Fibroblast of skin of left biceps (primary cell): ENCODE measurements at regions not wholly inside any gene's neighbourhood (a gene's known extent, or its start where the extent isn't known, plus 50 kb on each side); places are given as distances from the start of the nearest gene placed in this dataset.
A peak's percentile ranks its signal among the peaks of the same experiment; 100 is the strongest.

Experiments
- DNase-seq, 2 experiments: peaks; one replicate each; pipeline ENCODE4 v3.0.0-alpha.2; 2013; ENCODE audit warnings: low read depth in 2 of 2

DNA sequence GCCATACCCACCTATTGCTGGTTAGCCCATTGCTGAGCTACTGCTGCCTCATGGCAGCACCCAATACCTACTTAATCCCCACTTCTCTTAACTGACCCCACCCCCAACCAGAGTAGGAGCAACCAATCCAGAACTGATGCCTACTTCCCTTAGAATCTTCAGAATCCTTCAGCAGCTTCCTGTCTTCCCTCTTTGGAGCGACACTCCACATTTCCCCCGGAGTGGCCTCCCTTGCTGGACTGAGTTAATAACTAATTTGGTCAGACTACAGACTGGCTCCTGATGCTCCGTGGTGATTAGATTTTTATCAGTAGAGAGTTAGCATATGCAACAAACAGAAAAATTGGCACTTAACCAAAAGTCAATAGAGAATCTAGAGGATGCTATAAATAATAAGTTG lies 51.2 kb upstream of the UBR2 start:
- DNase-seq = no peak

DNA sequence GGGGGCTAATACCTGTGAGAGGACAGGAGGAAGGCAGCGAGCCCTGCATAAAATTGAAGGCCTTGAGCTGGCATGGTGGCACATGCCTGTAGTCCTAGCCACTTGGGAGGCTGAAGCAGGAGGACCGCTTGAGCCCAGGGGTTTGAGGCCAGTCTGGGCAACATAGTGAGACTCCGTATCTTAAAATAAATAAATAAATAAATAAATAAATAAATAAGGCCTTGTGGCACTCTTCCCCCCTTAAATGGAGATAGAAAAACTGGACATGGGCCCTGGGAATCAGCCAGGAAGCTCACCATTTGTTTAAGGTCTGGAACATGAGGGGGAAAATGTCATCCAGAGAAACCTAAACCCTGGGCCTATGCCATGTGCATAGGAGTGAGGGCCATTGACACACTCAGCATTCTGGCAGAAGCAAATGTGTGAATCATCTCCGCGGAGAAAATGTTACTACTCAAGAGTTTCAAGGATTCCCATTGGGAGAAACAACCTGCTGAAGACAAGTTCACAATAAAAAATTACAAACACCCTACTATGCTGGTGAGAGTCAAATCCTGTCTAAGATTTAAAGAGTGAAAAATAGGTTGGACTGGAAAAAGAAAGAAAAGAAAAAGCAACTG lies 51.9 kb upstream of the UBR2 start:
- no peak for DNase-seq

DNA sequence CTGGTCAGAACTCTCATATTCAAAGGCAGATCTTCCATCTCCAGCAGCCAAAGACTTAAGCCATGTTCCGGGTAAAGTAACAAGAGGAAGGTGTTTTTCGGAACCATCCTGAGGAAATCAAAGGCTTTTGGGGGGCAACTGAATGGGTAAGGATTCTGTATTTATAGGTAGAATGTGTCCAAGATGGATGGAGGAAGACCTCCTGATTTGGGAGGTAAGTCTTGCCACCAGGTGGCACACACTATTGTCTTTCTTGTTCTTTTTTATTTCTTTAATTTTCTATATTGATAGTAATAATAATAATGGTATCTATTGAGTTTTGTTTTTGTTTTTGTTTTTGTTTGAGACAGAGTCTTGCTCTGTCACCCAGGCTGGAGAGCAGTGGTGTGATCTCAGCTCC lies 53.0 kb upstream of the UBR2 start:
- DNase-seq = no peak

DNA sequence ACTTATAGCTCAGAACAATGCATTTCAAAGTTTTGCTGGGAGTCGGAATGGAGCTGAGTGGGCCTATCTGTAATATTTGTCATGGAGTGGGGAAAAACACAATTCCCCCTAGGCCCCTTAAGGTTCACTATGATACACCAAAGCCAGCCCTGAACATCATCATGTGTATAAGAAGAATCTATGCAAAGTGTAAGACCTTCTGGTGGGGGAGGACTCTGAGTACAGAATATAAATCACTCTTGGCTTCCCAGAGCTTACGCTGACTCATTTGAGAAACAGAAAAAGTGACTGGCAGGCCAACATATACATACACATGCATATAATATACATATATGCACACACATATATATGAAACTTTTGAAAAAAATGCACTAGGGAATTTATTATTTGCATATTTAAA lies 54.1 kb upstream of the UBR2 start:
- DNase-seq = no peak

DNA sequence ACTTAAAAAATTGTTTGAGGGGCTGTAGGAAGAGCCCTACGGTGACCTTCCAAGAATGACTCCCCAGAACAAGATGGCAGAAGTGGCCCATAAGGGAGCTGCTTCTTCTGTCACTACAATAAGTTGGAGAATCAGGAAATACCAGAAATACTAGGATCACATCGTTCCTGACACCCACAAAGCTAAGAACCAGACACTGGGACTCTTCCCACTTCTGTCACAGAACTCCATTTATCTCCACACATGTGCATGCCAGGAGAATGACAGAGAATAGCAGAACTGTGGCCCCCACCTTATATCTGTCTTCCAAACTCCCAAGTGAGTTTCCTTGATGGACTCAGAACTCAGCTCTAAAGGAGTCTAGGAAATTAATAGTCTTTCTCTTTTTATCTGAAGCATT lies 54.6 kb upstream of the UBR2 start:
- no peak for DNase-seq

DNA sequence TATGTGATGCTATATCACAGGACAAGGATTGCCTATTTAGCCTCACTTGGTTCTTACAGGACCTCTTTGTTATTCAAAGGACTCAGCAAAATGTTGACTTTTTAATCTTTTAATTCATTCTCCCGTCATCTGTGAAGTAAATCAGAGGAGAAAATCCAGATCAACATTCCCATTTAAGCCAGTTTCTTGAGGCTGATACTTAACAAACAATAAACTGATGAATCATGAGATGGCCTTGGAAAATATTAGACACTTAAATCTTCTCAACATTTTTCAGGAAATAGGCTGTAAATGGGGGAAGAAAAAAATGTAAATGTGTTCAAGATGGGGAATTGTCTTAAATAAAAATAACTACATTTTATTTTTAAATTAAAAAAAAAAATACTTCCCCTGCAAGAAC lies 55.9 kb upstream of the UBR2 start:
- DNase-seq = peak; percentile 48 to 50

DNA sequence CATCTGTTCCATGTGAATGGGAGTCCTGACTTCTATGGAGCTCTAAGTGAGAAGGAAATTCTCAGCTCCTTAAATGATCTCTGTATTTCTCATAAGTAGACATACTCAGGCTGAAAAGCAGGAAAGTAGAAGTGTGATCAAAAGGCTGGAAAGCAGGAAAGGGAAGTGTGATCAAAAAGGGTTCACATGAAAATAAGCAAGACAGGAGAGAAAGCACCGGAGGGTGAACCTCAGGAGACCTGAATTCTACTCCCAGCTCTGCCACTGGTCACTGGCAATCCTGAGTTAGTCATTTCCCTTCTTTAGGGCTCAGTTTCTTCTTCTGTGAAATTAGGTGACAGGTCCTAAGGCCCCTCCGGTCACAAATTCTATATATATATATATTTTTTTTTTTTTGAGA lies 55.5 kb upstream of the TRERF1 start:
- no peak for DNase-seq

DNA sequence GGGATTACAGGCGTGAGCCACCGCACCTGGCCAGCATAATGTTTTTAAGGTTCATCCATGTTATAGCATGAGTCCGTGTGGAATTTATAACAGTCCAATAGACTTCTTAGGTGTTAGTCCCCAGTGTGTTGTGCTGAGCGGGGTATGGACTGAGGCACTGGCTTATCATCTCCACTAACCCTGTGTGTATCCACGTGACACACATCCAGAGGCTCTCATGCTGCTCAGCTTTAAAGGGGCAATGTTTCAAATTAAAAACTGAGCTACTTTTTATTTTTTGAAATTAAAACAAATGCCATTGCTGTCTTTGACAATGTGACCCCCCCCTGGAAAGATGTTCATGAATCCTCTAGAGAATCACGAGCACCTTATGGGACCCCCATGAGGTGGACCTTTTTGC lies 54.3 kb upstream of the TRERF1 start:
- no peak for DNase-seq

DNA sequence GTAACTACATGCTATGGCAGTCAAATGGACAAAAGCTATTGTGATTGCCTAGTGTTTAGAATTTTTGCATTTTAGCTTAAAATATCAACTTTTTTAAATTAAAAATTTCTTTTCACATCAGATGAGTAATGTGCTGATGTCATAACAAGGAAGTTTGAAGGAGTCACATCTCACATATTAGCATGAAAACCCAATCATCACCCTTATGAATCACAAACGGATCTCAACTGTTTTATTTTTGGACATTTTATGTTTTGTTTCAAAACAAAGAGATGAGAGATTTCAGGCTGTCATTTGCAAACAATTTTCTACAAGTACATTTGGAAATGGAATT lies 53.6 kb upstream of the TRERF1 start:
- DNase-seq = no peak

DNA sequence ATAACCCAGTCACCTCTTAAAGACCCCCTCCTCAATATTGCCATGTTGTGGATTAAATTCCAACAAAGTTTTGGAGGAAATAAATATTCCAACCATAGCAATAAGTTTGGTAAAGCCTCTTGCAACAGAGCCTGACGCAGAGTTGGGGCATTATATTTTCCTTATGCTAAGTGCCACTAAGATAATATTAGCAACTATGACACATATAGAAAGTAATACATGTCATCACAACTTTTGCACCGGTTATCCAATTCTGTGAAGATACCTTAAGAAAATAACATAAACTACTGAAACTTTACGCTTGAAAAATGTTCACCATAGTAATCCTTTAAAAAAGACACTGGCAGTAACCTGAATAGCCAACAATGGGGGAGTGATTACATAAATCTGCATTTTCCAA lies 52.2 kb upstream of the TRERF1 start:
- DNase-seq = no peak

DNA sequence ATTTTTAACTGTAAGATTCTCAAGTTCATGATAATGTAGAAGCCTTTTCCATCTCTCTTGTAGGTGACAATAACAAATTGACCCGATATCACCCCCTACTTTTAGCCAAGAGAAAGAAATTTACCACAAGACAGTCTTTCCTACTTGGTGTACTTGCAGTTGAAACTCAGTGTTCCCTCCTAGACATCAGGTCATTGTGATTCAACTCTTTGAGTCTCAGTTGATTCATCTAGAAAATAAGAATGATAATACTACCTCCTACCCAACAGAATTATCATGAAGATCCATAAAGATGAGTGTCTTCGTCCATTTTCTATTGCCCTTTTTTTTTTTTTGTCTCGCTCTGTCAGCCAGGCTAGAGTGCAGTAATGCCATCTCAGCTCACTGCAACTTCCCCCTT lies 51.3 kb upstream of the TRERF1 start:
- DNase-seq = no peak

DNA sequence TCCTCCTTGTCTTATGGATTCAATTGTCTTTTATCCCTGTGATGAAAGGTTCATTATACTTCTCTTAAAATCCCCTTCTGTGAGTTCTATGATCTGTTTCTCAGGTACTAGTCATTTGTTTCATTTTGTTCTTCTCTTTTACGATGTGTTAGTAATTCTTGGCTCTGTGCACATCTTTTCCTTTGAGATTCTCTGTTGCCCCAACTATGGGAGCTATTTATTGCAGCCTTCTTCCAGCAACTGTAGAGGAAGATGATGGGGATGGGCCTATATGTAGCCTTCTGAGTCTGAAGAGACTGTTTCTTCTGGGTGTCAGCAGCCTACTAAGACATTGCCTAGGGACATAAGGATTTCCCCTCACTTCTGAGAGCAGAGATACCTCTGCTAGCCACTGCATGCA lies 50.4 kb upstream of the TRERF1 start:
- DNase-seq = no peak
